ENCODE measurements at regions not wholly inside any gene's neighbourhood (a gene's known extent, or its start where the extent isn't known, plus 50 kb on each side); places are given as distances from the start of the nearest gene placed in this dataset.

GRCh38 chr21:27681038-27681437 is 714.1 kb upstream of the ADAMTS5 start:
- TF ChIP-seq POLR2A (IDR thresholded peaks at IDR 0.05; ENCODE audit: extremely low read depth, insufficient read length) (no peak), CTCF (IDR thresholded peaks at IDR 0.05; ENCODE audit: low read depth, low read length) (no peak), MYC (IDR thresholded peaks at IDR 0.05; ENCODE audit: low read depth, low read length) (no peak)
- TF ChIP-seq, protein P1, sequence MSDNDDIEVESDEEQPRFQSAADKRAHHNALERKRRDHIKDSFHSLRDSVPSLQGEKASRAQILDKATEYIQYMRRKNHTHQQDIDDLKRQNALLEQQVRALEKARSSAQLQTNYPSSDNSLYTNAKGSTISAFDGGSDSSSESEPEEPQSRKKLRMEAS (IDR thresholded peaks at IDR 0.05; ENCODE audit: low read depth, low read length): no peak
- no peak for DNase-seq (ENCODE audit: low read depth)
- H3K4me3 ChIP-seq (ENCODE audit: low read depth, low read length): no peak overlapping the region

DNA sequence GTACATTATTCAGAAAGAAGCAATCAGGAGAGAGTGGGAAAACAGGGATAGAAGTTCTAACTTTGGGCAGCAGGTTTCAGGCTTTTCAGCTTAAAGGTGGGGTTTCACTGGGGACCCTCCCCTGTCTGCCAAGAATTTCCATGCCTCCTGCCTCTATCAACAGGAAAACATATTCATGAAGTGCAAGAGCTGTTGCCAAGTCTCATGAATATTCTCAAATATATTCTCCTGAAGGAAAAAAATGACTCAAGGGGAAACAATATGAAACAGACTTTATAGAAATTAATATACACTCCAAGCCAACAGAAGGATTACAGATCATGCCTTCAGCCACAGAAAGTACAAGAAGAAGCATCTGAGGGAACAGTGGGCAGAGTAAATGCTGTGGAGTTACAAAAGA is 713.3 kb upstream of the ADAMTS5 start:
- TF ChIP-seq MYC (IDR thresholded peaks at IDR 0.05; ENCODE audit: low read depth, low read length) (no peak), POLR2A (IDR thresholded peaks at IDR 0.05; ENCODE audit: extremely low read depth, insufficient read length) (no peak), CTCF (IDR thresholded peaks at IDR 0.05; ENCODE audit: low read depth, low read length) (no peak)
- TF ChIP-seq, protein P1 (IDR thresholded peaks at IDR 0.05; ENCODE audit: low read depth, low read length): no peak
- no peak overlapping the region for H3K4me3 ChIP-seq (ENCODE audit: low read depth, low read length)
- DNase-seq (ENCODE audit: low read depth): no peak

GRCh38 chr21:27678511-27678910 is 711.6 kb upstream of the ADAMTS5 start:
- no peak overlapping the region for H3K4me3 ChIP-seq (ENCODE audit: low read depth, low read length)
- no peak for TF ChIP-seq CTCF (IDR thresholded peaks at IDR 0.05; ENCODE audit: low read depth, low read length)
- no peak for TF ChIP-seq MYC (IDR thresholded peaks at IDR 0.05; ENCODE audit: low read depth, low read length)
- TF ChIP-seq, protein P1 (IDR thresholded peaks at IDR 0.05; ENCODE audit: low read depth, low read length): no peak
- no peak for TF ChIP-seq POLR2A (IDR thresholded peaks at IDR 0.05; ENCODE audit: extremely low read depth, insufficient read length)
- no peak for DNase-seq (ENCODE audit: low read depth)

DNA sequence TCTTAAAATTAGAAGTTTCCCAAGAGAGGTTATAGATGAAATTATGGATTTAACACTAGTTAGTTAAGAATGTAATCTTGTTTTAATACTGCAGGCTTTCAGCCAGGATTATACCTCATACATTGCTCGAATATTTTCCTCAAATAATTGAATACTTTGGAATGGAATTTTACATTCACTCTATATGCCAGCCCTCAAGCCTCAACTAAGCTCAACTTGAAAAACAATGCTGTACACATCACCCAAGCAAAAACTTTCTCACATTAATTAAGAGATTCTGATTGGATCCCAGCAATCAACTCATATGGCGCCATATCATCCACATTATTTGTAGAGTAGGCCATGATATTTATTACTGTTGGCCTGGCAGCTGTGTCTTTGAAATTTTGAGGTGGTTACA is 710.7 kb upstream of the ADAMTS5 start:
- TF ChIP-seq POLR2A (IDR thresholded peaks at IDR 0.05; ENCODE audit: extremely low read depth, insufficient read length): no peak
- TF ChIP-seq CTCF (IDR thresholded peaks at IDR 0.05; ENCODE audit: low read depth, low read length): no peak
- TF ChIP-seq, protein P1 (IDR thresholded peaks at IDR 0.05; ENCODE audit: low read depth, low read length): no peak
- TF ChIP-seq MYC (IDR thresholded peaks at IDR 0.05; ENCODE audit: low read depth, low read length): no peak
- no peak for DNase-seq (ENCODE audit: low read depth)
- H3K4me3 ChIP-seq (ENCODE audit: low read depth, low read length): no peak overlapping the region

DNA sequence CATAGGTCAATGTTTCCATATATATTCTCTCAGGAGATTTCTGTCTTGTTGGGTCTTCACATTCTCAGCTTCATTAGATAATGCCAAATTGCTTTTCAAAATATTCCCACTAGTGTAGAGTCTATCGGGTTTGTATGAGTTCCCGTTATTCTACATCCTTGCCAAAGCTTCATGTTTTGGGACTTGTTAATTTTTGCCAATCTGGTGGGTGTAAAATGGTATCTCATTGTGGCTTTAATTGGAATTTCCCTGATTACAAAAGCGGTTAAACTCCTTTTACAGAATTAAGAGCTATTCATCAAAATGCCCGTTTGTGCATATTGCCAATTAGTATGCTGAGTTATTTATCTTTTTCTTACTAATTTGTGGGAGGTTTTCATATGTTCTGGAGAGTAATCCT is 708.4 kb upstream of the ADAMTS5 start:
- no peak for DNase-seq (ENCODE audit: low read depth)
- H3K4me3 ChIP-seq (ENCODE audit: low read depth, low read length): no peak overlapping the region
- TF ChIP-seq, protein P1 (IDR thresholded peaks at IDR 0.05; ENCODE audit: low read depth, low read length): no peak
- no peak for TF ChIP-seq POLR2A (IDR thresholded peaks at IDR 0.05; ENCODE audit: extremely low read depth, insufficient read length)
- no peak for TF ChIP-seq CTCF (IDR thresholded peaks at IDR 0.05; ENCODE audit: low read depth, low read length)
- TF ChIP-seq MYC (IDR thresholded peaks at IDR 0.05; ENCODE audit: low read depth, low read length): no peak

Data from NB4 (cell line).